Kidney tubule cell (primary cell): ENCODE measurements at regions not wholly inside any gene's neighbourhood (a gene's known extent, or its start where the extent isn't known, plus 50 kb on each side); places are given as distances from the start of the nearest gene placed in this dataset.

Experiments used
- DNase-seq: peaks from one replicate; pipeline ENCODE4 v3.0.0-alpha.2; 2018; ENCODE audit warnings: low spot score

DNA sequence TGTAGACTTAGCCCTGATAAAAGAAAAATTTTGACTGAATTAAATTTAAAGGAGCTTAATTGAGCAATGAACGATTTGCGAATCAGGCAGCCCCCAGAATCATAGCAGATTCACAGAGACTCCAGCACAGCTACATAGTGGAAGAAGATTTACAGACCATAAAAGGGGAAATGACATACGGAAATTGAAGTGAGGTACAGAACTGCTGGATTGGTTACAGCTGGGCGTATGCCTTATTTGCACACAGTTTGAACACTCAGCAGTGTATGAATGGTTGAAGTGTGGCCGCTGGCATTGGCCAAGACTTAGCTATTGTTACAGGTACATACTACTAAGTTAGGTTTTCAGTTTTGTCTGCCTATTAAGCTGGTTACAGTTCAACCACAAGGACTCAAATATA is 433.5 kb upstream of the CELF2 start:
- no peak for DNase-seq

DNA sequence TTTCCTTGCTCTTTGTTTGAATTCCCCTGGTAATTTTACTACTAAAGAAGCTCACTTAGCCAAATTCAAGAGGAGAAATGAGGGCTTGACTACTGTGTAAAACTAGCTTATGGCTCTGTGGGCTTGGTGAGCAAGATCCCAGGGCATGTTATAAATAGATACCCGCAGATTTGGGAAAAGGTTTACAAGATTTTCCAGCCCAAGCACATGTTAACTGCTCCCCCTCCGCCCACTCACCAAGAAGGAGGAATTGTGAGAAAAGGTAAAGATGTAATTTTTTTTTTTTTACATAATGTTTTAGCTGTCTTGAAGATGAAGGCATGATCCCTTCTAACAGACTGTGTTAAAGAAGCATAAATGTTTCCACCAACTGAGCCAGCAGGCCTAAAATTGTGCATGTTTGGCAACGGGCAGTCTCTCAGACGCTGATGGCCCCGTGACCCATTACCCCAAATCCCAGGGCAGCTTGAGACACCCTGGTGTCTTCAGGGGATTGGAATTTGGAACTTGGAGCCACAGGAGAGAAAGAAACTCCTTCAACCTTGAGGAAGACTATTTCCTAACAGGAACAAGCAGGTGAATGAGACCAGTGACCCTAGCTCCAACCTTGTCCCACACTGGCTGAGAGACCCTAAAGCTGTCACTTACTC is 429.8 kb upstream of the CELF2 start:
- DNase-seq = no peak

GRCh38 chr10:10589540-10590303 is 427.9 kb upstream of the CELF2 start:
- DNase-seq = peak; percentile 85

DNA sequence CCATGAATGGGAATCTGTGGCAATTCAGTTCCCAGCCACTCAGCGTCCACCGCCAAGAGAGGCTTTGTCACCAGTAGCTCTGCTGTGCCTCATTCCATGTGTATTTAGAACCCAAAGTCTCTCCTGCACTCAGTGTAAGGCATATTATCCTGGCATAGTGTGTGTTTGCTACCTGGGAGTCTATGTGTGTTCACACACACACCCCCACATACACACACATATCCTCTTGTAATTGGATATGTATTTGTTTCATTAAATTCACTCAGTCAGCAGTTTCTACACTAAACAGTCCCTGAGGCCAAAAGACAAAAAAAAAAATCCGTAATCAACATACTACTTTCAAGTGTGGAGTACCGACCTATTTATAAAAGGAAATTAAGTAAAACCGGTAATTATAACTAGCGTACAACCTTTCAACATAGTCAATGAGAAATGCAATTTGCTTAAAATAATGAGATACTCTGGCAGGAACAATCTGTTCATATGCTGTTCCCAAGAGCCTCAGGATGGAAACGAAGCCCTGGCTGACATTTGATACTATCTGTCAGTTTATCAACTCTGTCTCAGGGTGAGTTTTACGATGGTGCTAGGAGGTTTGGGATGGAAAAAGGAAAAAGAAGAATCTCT is 425.8 kb upstream of the CELF2 start:
- DNase-seq = no peak

DNA sequence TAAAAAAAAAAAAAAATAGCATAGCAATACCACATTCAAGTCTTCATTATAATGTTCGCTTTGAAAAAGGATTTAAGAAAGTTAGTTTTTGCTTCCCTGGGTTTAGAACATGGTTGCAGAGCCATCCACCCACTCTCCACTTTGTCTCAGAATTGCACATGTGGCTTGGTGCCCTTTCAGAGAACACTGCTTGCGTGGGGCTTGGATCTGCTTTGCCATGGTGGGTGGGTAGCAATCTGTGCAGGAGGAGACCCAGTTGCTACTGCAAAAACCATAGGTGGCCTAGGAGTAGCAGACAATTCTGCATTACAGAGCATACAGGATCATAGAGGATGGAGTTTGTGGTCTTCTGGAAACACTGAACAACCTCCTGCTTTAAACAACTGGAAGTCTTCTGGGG is 421.4 kb upstream of the CELF2 start:
- no peak for DNase-seq

- DNase-seq = peak; percentile 6
Measured at GRCh38 chr10:10598297-10598696, 419.4 kb upstream of the CELF2 start.

GRCh38 chr10:10600004-10600403 is 417.7 kb upstream of the CELF2 start:
- no peak for DNase-seq

- DNase-seq = no peak
Measured at GRCh38 chr10:10605551-10606081, 412.1 kb upstream of the CELF2 start.

DNA sequence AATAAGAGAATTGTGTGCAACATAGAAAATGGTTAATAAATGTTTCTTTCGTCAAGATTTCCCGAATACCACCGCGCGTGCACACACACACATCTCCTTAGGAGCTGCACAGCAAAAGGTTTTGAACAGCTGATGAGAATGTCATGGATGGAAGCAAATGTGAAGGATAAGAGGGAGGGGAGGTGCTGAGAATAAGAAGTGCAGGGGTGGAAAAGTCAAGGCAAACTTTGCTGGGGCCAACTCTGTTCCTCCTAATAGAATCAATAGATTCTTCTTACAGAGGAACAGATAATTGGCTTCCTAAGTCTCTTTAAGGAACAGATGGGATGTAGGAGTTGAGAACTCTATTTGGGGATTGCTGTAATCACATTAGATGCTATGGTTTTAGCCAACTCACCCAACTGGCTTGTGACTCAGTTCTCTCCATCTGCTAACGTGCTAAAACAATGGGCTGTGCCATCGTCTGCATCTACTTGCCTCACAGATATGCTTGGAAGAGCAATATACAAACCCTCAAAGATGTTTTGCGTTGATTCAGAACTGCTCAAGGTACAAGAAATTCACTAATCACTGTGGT is 408.2 kb upstream of the CELF2 start:
- DNase-seq = no peak

- DNase-seq = no peak
Measured at GRCh38 chr10:10610171-10610570, 407.5 kb upstream of the CELF2 start.

DNA sequence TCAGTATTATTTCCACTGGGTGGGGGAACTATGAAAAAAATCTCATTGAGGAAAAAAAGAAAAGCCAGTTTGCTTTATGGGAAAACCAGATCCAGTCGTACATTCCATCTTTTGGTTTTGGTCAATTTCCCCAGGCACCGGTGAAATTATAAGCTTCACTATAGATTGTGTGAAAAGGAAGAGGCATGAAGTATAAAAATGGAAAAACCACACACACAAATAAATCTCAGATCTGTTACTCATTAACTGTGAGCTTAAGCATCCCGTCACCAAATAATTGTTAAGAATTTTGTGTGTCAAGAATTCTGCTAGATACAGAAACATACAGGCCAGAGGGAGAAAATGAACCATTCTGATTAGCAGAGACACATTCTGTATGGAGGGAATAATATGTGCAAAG is 405.5 kb upstream of the CELF2 start:
- DNase-seq = no peak

GRCh38 chr10:10613656-10614244 is 403.9 kb upstream of the CELF2 start:
- DNase-seq = no peak

DNA sequence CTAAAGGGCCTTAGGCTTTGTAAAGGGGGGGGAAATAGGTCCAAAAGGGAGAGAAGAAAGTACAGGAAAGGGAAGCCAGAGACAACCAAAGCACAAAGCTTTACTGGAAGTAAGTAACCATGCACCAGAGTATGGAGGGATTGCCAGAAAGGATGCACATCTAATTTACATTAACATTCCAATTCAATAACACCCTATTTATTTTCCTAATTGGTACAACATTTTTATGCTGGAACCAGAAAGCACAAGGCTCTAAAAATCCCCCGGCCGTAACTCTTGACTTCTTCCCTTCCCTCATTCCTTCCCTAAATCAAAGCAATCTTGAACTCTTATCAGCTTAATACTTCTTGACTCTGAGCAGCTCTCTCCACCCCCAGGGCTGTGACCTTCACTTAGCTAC is 400.0 kb upstream of the CELF2 start:
- DNase-seq = no peak

- no peak for DNase-seq
Measured at GRCh38 chr10:10618139-10618538, 399.5 kb upstream of the CELF2 start.

- no peak for DNase-seq
Measured at GRCh38 chr10:10623958-10624566, 393.6 kb upstream of the CELF2 start.

DNA sequence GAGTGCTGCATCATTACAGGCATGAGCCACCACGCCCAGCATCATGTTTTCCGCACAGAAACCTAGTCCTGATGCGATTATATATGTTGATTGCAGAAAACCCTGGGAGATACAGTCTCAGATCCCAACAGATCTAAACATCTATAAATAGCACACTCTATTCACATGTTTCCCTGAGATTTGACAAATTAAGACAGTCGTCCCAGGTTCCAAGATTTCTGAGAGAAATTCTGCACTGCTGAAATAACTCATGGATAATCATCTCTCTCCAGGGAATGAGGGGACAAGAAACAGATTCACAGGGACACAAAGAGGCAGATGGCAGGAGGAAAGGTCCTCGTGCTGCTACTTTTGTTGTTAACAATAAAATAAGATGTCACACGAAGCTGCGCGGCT is 393.1 kb upstream of the CELF2 start:
- no peak for DNase-seq

- DNase-seq = no peak
Measured at GRCh38 chr10:10625491-10625890, 392.2 kb upstream of the CELF2 start.

- no peak for DNase-seq
Measured at GRCh38 chr10:10626734-10627133, 390.9 kb upstream of the CELF2 start.

GRCh38 chr10:10627414-10627813 is 390.3 kb upstream of the CELF2 start:
- no peak for DNase-seq

GRCh38 chr10:10629512-10629911 is 388.2 kb upstream of the CELF2 start:
- no peak for DNase-seq

DNA sequence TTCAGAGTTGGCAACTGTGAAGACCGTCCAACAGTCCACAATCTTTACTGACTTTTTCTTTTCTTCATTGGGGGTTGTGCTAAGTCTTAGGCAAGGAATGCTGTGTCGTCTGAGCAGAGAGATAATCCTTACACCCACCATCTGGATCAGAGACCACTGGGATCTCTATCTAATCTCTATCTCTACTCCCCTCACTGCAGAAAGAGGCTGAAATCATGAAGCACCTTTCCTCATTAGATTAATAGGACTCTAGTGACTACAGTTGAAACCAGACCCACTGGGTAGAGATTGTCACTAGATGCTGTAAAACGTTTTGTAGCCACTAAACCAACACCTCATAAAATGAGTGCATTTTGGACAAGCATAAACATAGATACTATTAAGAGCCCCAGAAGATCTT is 387.4 kb upstream of the CELF2 start:
- DNase-seq = no peak

DNA sequence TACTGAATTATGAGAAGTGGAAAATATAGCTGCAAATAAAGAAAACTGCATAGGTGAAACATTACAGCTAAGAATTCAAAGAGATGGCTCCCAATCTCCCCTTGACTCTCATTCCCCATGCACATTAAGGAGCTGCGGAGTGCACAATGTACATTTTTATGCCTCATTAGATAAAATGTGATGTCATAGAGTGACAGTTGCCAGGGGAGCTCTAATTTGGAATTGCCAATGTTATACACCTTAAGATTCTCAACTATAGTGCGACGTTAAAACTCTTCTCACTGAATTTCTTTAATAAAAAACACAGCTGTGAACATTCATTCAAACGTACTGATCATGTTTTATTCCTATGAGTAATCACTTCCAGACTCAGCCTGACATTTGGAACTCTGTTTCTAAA is 386.9 kb upstream of the CELF2 start:
- DNase-seq = no peak
